GM11168 (cell line): ENCODE measurements at regions not wholly inside any gene's neighbourhood (a gene's known extent, or its start where the extent isn't known, plus 50 kb on each side); places are given as distances from the start of the nearest gene placed in this dataset.

Experiments
- in situ Hi-C: fragments of 300-500 bp; cut with MboI; formaldehyde crosslinking; loops from one replicate; pipeline ENCODE4 v1.12.0; 2022; ENCODE audit warnings: low sequenced_read_pairs; ENCODE audit not compliant: unreplicated experiment

DNA sequence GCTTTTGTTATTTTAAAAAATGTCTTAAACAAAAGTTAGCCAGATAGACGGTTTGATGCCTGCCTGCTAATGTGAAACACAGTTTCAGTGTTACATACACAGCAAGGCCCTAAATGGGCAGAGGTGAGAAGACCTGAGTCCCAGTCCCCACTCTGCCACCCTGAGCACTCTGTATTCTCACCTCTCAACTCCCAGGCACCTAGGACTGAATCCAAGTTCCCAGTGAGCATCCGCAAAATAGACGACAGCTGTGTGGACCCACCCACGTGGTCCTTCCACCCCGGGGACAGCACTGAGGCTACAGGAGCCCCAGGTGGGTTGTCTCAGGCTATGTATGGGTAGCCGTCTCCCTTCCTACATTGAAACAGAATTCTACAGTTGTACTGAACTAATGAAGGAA lies 111.5 kb downstream of the RPL27A start:
- in situ Hi-C loops, result no loop called here

DNA sequence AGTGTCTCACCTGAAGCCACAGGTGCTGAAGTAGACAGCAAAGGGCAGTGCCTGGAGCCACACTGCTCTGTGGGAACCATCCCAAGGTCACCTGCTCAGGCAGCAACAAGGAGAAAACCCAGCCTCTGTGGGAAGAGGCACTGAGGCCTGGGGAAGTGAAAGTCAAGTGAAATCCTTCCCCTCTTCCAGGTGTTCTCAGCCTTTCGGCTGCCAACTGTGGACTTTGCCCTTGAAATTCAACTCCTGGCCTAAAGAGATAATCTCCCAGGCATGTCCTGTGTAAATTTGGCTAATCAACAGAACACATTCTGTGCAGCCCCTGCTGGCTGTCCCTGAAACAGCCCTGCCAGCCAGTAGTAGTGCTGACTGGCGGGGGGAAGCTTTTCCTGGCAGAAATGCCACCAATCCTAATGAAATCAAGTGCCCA lies 112.1 kb downstream of the RPL27A start:
- in situ Hi-C loops, result no loop called here

DNA sequence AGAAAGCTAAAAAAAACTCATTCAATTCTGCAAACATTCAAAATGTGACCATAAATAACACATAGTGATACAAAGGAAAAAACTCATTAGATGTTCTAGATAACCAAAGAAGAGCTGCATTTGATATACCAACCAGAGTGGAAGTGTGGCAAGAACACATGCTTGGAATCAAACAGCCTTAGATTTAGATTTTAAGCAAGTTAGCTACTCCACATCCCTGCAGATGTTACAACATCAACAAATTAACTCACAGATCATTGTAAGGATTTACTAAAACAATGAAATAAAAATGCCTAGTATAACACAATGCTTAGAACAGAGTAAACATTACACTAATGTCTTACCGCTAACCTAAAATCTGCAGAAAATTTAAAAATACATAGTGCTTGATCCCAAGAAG lies 114.0 kb upstream of the AKIP1 start:
- in situ Hi-C loops, result no loop called here

DNA sequence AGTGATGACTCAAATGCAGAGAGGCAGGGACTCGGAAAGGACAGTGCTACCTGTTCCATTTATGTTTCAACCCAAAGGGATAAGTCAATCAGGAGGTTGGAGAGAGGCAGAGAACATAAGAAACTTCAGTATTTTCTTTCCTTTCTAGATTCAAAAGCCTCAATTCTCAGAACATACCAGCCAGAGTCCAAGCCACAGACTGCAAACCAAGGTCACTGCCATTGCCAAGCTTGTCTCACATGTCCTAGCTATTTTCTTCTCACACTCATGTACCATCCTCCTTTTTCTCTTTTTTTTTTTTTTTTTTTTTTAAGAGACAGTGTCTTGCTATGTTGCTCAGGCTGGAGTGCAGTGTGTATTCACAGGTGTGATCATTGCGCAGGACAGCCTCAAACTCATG lies 111.7 kb upstream of the AKIP1 start:
- in situ Hi-C loops, result no loop called here

DNA sequence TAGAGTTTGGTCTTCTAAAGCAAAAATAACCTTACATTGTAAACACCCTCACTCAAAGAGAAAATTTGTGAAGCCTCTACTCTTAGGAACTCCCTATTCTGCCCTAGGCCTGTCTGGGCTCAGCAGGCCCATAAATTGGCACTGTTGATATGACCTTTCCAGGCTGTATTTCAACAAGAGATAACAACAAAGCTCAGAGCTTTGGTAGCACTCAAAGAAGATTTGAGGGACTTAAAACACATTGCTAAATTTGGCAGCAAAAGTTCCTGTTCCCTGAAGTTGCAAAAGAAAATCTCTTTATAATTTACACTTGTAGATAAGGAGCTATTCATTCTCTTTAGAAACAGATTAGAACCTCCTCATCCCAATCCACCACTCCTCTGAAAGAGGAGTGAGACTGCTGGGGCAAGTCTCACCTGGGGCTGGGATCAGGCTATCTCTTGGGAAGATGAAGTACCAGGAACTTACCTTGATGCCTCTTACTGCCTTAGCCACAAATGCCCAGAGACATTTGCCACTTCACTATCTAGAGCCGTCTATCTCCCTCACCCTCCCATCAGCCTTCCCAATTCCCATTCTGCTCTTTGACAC lies 110.4 kb upstream of the AKIP1 start:
- in situ Hi-C loops, result no loop called here

DNA sequence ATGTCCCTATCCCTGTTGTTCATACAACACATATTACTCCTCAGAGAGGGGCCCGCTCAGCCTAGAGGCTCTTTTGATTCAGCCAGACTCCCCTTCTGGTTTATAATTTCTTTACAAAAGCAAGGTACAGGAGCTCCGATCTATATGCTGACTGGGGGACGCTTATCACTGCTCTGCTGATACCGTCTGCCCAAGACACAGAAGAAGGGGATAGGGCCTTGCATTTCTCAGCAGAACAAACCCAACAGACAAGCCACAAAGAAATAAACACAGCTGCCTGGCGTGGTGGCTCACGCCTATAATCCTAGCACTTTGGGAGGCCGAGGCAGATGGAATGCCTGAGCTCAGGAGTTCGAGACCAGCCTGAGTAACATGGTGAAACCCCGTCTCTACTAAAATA lies 109.9 kb upstream of the AKIP1 start:
- in situ Hi-C loops, result no loop called here

DNA sequence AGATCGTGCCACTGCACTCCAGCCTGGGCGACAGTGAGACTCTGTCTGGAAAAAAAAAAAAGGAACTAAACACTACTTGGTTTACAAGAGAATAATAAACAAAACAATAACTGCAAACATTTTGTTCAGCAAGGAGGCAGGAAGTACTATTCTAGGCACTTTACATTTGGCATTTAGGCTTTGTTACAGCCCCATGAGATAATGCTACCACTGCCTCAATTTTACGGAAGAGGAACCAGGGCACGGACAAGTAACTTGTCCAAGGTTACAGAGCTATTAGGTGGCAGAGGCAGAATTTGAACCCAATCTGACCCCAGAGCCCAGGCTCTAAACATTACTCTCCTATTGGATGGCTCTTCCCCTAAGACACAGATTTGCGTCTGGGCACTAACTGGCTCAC lies 108.7 kb upstream of the AKIP1 start:
- in situ Hi-C loops, result no loop called here

DNA sequence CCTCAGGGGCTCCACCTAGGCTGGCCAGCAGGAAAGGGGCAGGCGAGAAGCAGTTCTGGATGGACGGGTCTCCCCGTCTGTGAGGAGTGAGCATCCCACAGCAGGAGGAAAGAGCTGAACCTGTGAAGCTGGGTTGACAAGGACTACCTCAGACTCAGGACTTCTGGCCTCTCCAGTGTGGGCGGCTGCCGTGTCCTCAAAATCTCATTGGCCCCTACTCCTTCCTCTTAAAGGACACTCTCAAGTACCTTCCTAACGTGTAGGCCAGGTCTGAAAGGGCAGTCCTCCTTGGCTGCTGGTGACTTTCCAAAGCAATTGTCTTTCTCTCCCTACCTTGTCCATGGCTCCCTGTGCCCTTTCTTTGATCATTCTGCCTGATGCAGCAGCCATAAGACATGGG lies 107.0 kb upstream of the AKIP1 start:
- in situ Hi-C loops, result no loop called here

DNA sequence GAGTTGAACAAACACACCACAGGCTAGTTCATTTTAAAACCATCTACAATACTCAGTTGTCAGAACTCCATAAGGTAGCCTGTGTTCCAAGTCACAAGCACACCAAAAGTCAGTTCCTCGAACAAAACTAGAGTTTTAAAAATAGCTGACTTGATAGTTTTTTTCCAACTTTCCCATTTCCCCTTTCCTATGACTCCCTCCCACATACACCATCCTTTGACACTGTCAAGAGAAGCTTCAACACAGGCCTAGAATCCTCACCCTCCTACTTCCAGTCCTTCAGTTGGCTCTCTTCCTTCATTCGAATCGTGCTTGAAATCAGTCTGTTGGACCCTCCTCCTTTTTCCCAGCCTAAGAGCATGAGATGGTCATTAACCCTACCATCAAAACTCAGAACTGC lies 105.7 kb upstream of the AKIP1 start:
- in situ Hi-C loops, result no loop called here

DNA sequence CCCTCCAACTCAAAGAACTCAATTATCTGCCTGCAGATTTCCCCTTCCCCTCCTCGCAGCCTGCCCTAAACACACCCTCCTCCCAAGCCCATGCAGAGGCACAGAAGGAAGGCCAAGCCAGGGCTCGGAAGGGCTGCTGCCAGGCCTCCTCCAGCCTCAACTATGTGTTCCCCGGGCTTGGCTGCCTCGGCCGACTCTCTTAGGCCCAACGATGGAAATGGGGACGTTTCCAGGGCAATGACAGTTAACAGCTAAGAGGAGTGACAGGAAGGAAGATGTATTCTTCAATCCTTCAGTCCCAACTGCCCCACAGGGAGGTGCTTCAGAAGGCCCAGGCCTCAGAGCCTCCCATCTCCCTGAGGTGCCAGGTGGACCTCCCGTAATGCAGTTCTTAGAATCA lies 104.0 kb upstream of the AKIP1 start:
- in situ Hi-C loops, result no loop called here

DNA sequence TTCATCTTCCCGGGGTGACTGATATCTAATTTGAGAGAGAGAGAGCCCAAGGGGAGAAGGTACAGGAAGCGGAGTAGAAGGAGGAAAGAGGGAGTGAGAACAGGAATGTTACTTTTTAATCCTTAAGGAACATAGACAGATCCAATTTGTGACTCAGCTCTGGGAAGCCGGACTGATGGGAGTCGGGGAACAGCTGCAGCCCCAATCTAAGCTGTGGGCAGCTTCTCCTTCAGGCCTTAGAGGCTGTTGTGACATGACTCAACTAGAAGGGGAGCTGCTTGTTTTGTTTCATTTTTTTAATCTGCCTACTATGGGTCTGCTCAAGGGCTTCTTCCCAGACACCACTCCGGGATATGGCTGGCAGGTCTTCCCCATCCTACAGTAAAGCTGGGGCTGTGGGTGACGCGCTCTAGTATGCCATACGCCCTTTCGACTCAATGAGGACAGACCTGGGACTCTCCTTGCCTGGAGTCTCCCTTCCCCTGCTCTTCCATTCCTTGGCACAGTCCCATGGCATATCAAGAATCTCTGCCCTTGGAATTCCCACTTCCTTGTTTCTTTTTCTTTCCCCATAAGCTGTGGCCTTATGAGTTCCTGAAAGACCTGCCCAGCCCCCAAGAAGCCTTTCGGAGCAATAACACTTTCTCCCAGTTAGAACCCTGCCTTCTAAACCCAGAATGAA lies 103.3 kb upstream of the AKIP1 start:
- in situ Hi-C loops, result no loop called here

DNA sequence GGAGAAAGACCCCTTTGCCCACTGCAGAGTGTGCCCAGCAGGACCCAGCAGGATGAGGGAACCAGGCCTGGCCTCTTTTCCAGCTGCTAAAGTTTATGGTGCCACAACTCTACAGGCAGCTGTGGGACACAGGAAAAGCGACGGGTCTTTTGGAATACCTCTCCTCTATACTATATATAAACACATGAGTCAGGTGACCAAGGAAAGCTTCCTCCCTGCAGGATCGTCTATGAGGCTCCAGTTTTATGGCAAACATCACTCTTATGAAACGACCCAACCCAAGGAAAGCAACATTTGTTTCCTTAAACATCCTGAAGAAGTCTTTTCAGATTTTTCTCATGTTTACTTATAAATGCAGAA lies 102.8 kb upstream of the AKIP1 start:
- in situ Hi-C loops, result no loop called here

DNA sequence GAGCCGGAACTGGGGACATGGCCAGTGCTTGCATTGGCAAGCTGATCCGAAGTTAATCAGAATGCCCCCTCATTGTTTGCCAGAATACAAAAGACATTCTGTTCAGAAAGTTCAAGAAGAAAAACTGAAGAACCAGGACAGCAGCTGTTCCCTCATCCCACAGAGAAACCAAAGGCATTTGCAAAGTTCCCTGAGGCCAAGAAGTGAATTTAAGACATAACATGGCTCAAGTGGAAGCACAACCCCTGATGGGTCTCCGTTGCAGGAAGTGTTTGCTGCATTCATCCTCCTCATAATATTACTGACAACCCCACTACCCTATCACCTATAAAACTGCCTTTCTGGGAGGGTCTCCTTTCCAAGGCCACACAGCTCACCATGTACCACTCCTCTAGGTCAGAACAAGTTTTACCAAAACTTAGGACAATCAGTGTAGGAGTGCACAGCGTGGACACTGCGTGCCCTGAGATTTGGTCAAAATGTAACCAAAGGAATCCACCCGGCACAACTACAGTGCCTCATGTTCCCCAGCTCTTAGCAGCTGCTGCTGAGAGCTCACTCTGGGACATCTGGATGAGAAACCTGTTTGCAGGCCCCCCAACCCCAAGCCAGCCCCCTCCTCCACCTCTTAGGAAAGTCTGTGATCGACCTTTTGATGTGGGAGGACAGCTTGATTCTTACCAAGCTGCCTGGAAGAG lies 101.6 kb upstream of the AKIP1 start:
- in situ Hi-C loops, result no loop called here

DNA sequence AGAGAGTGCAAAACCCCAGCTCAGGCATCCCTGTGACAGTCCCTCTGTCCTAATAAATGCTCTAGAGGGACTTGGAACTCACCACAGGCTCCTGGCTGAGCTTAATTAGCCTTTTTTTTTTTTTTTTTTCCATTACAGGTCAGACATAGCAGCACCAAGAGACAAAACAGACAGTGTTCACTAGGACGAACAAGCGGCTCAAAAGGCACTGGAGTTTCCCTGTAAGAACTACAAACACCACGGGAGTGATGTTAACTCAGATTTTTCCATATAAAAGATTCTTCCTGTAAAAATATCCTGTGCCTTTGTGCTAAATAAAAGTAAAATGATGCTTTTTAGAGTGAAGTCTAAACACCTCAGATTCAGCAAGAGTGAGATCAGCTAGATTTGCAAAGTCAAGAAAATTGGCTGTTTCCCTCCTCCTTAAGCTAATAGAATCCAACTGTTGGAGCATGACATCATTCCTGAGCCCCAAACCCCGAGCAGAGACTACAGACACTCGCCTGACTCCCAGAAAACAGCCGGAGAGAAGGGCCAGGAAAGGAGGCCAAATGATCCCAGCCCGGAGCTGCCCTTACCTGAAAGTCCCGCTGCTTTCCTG lies 101.0 kb upstream of the AKIP1 start:
- in situ Hi-C loops, result no loop called here

DNA sequence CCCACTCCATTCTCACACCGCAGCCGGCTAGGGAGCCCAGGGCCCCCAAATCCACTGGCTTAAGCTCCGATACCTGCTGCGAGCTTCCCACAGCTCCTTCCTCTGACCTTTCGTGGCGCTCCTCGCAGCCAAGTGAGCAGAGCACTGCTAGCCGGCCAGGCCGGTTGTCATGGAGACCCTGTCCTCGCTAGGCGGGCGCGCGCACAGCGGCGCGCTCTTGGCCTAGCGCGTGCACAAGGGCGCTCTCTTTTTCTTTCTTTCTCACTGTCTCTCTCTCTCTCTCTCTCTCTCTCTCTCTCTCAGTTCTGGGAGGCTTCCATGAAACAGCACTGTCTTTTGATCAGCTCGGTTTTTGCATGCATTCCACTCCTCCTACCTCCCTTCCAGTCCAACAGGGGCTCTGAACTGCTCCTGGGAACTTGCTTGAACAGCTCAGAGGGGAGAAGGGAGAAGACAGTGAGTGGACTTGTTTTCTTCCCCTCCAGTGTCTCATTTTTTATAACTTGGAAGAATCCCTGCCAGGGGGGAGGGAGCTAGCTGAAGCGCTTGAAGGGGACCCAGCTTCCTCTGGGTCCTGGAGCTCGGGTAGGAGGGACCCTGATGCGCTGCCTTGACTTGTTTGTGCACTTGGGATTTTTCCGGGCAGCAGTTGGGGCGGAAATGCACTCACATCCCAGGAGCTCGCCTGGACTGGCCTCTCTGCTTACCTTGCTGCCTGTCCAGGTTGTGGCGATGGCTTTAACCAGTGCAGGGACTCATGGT lies 100.3 kb upstream of the AKIP1 start:
- in situ Hi-C loops, result no loop called here

DNA sequence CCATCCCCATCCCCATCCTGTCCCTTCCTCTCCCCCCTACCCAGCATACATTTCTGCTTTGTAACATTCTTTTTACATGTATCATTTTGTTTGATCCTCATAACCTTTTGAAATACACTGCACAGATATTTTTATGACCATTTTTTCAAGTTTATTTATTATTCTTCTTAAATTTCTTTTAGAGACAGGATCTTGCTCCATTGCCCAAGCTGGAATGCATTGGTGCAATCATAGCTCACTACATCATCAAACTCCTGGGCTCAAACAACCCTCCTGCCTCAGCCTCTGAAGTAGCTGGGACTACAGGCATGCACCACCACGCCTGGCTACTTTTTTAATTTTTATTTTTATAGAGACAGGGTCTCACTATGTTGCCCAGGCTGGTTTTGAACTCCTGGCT lies 99.4 kb upstream of the AKIP1 start:
- in situ Hi-C loops, result no loop called here

DNA sequence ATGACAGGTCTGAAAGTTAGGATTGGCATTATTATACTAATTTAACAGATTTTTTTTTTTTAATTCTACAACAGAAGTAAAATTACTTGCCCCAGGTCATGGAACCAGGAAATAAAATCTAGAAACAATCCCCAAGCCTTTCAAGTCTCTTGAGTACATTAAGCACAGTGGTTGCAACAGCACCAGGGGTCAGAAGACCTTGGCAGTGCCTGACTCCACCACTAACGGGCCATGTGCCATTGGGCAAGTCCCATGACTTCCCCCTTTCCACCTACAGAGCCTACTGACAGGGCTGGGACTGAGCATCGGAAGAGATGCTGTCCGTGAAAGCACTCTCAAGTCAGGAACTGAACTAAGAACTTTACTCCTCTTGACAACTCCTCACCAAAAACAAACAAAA lies 98.6 kb upstream of the AKIP1 start:
- in situ Hi-C loops, result no loop called here

DNA sequence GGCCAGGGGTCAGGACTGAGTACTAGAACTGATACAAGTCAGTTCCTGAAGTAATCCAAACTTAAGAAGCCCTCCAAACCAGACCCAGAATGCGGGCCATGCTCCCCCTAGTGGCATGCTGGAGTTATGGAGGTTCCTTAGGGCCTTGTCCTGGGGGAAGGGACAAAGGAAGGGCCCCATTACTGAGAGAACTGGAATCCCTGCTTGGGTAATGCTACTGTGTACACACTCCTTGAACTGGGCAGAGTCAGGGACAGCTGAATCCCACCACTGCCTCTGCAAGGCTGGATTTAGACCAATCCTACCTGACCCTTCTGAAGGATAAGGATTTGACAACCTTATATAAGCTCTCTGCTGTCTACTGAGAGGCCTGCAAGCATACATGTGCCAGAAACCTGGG lies 97.3 kb upstream of the AKIP1 start:
- in situ Hi-C loops, result no loop called here

DNA sequence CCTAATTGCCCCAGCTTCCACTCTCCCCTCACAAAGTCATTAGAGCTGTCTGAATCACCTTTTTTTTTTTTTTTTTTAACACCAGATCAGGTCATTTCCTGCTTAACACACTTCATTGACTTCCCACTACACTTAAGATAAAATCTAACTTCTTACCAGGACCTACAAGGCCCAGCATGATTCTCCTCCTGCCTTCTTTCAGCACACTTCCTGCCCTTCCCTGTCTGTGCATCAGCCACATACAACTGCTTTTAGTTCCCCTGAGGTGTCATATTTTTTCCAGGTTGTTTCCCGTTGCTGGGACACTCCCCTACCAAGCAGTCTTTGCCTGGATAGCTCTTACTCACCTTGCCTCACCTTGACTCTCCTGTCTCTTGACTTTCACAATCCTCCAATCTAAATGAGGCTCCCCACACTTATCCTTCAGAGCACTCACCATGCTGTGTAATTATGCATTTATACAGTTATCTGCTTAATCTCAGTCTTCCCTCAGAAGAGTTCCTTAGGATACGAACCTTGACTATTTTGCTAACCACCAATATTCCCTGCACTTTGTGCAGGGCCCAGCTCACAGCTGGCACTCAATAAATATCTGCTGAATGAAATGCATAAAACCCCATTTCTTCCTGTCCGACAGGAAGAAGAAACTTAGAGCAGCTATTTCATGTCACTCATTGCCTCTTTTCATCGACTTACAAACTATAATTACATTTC lies 96.6 kb upstream of the AKIP1 start:
- in situ Hi-C loops, result no loop called here

DNA sequence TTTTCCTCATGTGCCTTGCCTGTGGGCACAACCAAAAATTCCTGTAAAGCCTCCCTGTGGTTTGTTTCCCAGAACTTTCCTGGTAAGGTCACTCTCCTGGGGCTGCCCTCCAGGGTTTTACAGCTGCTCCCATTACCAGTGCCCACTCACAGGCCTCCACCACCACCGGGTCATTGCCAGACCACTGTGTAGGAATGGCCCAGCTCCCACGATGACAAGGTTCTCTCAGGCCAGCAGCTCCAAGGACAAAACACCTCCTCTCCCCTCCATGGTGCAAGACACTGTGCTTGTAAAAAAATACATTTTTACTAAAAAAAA lies 96.1 kb upstream of the AKIP1 start:
- in situ Hi-C loops, result loop anchor here (5.0 kb wide), 1 partner anchor 103 kb away; no protein-coding TSS in a partner anchor
